Stimulated activated CD8-positive, alpha-beta memory T cell treated with anti-CD3 and anti-CD28 coated beads, Interleukin-15, amount 100 ng/mL, for 24 hours (primary cell): ENCODE measurements at regions not wholly inside any gene's neighbourhood (a gene's known extent, or its start where the extent isn't known, plus 50 kb on each side); places are given as distances from the start of the nearest gene placed in this dataset.
"Not testable (repeated sequence)": the region's sequence is repeated elsewhere in the genome, so short reads cannot be mapped to it uniquely, and the experiment has no call there.

Source experiments
- DNase-seq: peaks from one replicate; pipeline ENCODE4 v3.0.0-alpha.2; 2020; ENCODE audit warnings: low read depth

DNA sequence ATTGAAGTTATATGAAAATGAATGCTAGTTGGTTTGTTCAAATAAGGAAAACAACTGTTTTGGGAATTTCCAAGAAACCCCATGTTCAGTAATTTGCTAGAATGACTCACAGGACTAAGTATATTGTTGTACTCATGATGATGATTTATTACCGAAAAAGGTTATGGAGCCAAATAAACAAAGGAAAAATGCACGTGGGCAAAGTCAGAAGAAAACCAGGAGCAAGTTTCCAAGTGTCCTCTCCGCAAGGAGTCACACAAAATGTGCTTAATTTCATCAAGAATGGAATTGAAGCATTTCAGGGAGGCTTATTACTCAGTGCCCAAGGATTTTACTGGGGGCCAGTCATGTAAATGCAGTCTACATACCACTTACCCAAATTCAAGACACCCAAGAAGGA, 1652.4 kb upstream of the TMEFF2 start:
- no peak for DNase-seq

- no peak for DNase-seq
Measured at GRCh38 chr2:193845604-193846003, 1650.9 kb upstream of the TMEFF2 start.

GRCh38 chr2:193843675-193844074, 1648.9 kb upstream of the TMEFF2 start:
- DNase-seq: no peak

DNA sequence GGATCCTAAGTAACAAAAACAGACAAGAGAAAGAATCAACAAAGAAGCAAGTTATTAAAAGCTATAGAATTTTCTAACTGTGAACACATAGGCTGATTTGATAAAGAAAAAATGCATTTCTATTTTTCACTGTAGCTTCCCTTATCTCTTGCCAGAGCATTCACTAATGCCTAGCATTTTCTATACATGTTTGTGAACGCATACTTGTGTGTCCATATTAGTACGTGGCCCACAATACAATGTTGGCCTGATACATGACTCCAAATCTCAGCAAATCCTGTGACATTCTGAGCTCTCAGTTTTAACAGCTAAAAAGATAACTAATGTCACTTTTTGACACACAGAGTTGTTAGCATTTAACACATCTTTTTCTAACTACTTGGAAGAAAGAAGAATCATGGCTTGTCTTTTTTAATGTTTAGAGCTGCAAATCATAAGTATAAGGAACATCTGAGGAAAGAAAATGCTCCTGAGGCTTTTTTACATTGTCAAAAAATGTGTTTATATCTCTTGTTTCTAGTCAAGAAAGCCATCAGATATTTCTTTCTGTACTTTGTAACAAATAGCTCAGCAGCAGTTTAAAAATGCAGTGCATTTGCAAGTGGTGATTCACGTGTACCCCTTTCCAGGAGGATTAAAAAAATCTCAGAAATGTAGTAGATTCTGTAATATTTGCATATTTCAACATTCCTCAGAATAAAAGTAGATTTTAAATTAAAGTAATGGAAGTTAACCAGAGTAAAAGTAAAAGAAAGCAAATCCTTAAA, 1646.8 kb upstream of the TMEFF2 start:
- no peak for DNase-seq

GRCh38 chr2:193837111-193837738, 1642.5 kb upstream of the TMEFF2 start:
- no peak for DNase-seq

- DNase-seq: not testable (repeated sequence)
Measured at GRCh38 chr2:193836424-193837006, 1641.8 kb upstream of the TMEFF2 start.

DNA sequence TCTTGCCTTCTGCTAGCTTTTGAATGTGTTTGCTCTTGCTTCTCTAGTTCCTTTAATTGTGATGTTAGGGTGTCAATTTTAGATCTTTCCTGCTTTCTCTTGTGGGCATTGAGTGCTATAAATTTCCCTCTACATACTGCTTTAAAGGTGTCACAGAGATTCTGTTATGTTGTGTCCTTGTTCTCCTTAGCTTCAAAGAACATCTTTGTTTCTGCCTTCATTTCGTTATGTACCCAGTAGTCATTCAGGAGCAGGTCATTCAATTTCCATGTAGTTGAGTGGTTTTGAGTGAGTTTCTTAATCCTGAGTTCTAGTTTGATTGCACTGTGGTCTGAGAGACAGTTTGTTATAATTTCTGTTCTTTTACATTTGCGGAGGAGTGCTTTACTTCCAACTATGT, 1639.2 kb upstream of the TMEFF2 start:
- DNase-seq: not testable (repeated sequence)

DNA sequence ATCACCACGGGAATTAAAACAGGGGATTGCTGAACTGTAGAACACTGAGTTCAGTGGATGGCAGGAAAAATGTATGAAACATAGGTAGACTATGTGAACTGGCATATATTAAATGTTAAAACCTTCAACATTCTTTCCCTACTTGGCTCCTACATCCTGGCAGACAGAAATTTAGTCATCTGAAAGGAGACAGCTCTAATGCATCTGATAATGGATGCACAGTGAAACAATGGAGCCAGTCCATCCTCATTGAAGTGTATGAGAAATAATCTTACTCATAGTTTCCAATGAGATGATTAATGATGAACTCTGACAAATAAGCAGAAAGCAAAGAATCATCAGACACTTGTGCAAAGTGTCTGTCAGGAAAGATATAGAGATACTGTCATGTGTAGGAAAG, 1629.7 kb upstream of the TMEFF2 start:
- no peak for DNase-seq

DNA sequence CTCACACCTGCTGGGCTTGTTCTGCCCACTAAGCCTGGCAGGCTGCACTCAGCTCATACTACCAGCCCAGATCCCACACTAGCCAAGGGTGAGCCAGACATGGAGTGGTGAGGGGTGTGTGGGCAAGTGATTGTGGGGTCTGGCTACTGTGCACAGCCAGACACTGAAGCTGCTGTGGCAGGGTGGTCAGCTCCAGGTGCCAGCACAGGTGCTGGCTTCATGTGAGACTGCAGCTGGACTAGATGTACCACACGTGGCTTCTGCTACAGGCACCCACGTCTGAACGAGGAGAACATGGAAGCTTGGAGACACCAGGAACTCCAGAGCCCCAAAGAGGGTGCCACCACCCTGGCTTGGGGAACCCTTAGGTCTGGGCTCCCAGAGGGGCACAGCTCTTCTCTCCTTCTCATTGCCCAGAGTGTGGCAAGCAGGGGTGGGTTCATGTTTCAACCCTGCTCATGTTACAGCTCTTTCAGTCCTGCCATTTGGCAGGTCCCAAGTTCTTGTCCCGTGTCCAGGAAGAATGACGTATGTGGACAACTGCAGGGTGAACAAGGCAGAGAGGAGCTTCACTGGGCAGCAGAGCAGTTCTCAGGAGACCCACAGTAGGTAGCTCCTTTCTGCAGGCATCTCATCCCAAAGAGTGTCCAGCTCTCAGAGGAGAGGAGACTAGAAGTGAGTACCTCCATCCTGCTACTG, 1624.2 kb upstream of the TMEFF2 start:
- no peak for DNase-seq

DNA sequence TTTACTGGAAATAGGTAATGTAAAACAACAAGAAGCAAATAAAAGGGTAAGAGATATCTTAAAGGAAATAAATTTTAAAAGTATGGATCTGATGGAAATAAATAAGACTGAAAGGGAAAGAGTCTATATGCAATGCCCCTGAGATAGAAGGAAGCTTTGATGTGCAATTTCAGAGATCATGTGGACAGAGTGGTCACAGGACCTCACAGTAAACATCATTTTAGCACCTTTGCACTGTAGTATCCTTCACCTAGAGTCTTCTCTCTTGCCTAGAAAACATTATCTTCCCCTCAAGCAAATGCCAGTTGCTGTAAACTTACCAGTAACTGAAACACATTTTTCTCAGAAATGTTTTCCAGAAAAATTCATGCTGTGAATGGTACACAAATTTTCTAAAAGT, 1621.3 kb upstream of the TMEFF2 start:
- DNase-seq: no peak

DNA sequence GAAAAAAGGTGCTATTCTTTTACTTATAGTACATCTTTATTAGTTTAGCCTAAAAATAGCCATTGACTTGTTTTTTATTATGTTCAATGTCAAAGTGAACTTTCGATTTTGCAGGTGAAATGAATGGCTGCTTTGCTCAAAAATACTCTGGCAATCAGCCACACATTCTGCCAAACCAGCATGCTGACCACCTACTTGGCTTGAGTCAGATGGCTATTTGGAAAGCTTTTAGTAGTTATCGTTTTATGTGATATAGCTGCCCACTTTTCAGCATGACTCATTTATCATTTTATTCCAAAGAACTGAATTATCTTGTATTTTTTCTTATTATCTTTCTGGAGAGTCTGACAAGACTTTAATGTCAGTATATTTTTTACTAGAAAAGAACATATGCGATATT, 1615.8 kb upstream of the TMEFF2 start:
- no peak for DNase-seq

GRCh38 chr2:193808877-193809276, 1614.1 kb upstream of the TMEFF2 start:
- DNase-seq: no peak

GRCh38 chr2:193806088-193806774, 1611.5 kb upstream of the TMEFF2 start:
- DNase-seq: no peak

DNA sequence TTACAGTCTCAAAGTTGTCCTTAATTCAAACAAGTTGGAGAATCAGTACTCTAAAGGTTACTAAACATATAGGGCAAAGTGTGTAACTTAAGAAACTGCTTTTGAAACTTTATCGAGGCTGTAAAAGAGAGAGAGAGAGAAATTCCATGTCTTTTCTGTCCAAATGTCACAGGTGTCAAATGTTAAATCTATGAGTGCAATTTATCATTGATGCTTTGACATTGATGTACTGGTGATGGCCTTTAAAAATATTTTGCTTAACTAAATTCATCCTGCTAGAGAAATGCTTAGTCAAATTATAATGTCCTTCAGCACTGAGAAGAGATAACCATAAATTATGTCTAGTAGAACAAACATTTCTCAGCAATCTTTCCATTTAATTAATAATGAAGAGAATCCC, 1602.1 kb upstream of the TMEFF2 start:
- no peak for DNase-seq

GRCh38 chr2:193793914-193794313, 1599.2 kb upstream of the TMEFF2 start:
- DNase-seq: no peak

GRCh38 chr2:193783681-193784080, 1588.9 kb upstream of the TMEFF2 start:
- no peak for DNase-seq

- no peak for DNase-seq
Measured at GRCh38 chr2:193778293-193778692, 1583.6 kb upstream of the TMEFF2 start.

DNA sequence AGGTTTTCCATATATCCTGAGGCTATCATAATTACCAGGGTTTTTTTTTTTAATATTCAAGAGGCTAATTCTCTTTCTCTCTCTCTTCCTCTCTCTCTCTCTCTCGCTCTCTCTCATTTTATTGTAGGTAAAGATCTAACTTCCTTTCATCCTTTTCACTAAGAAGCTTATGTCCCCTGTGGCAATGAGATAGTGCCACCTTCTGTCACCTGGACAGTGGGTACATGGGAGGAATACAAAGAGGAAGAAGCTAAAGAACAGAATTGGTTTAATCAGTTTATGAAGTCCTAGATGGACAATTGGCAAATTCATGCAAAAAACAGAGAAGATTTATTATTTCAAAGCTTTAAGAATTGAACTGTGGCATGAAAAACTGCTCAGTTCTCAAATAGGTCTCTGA, 1582.3 kb upstream of the TMEFF2 start:
- DNase-seq: no peak

DNA sequence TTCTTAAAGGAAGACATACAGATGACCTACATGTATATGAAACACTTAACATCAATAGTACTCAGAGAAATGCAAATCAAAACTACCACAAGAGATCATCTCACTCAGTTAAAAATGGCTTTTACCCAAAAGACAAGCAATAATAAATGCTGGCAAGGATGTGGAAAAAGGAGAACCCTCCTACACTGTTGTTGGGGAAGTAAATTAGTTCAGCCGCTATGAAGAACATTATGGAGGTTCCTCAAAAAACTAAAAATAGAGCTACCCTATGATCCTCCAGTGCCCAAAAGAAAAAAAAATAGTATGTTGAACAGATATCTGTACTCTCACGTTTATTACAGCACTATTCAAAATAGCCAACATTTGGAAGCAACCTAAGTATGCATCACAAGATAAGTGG, 1579.4 kb upstream of the TMEFF2 start:
- DNase-seq: no peak

- no peak for DNase-seq
Measured at GRCh38 chr2:193751299-193751698, 1556.6 kb upstream of the TMEFF2 start.

DNA sequence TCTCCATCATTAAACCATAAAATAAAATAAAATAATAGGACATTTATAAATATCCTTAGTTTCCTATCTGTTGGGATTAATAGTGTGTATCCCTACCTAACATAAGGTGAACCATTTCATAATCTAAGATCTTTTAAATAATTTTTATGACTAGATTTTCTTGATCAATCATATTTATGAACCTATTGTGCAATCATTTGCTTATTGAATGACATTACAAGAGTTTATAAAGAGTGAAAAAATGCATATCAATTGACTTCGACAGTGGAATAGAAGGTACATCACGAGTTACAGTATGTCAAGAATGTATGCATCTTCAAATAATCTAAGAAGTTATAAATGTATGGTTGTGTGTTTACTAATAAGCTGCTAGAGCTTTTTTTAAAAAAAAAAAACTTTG, 1554.8 kb upstream of the TMEFF2 start:
- no peak for DNase-seq

DNA sequence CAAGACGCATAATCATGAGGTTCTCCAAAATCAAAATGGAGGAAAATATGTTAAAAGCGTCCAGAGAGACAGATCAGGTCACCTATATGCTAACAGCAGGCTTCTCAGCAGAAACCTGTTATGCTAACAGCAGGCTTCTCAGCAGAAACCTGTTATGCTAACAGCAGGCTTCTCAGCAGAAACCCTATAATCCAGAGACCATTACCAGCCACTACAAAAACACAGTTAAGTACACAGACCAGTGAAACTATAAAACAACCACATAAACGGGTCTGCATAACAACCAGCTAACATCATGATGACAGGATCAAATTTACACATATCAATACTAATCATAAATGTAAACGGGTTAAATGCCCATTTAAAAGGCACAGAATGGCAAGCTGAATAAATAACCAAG, 1548.4 kb upstream of the TMEFF2 start:
- no peak for DNase-seq
